Memory B cell (primary cell): ENCODE measurements at regions not wholly inside any gene's neighbourhood (a gene's known extent, or its start where the extent isn't known, plus 50 kb on each side); places are given as distances from the start of the nearest gene placed in this dataset.

ENCODE experiments used
- ATAC-seq: fragments of 150-1000 bp; cut with Tn5 transposase; 2 replicates; pipeline ENCODE4 v1.10.0; 2021; ENCODE audit warnings: low read depth, mild to moderate bottlenecking, moderate library complexity
- DNase-seq, 2 donors: peaks; one replicate each; pipeline ENCODE4 v3.0.0; 2022; ENCODE audit warnings: low spot score in 2 of 2
- H3K27ac Mint-ChIP-seq: one replicate; pipeline ENCODE4 v1.8.0; 2022; ENCODE audit warnings: mild to moderate bottlenecking, moderate library complexity, mixed read lengths
- H3K27me3 Mint-ChIP-seq: one replicate; pipeline ENCODE4 v1.8.0; 2022; ENCODE audit warnings: mixed read lengths
- H3K36me3 Mint-ChIP-seq: one replicate; pipeline ENCODE4 v1.8.0; 2022; ENCODE audit warnings: mild to moderate bottlenecking, mixed read lengths
- H3K4me1 Mint-ChIP-seq: one replicate; pipeline ENCODE4 v1.8.0; 2022; ENCODE audit warnings: mixed read lengths
- H3K4me3 Mint-ChIP-seq: one replicate; pipeline ENCODE4 v1.8.0; 2022; ENCODE audit warnings: mild to moderate bottlenecking, moderate library complexity, mixed read lengths
- H3K9me3 Mint-ChIP-seq: one replicate; pipeline ENCODE4 v1.8.0; 2022; ENCODE audit warnings: mixed read lengths

- Mint-ChIP-seq H3K9me3 (no peaks in the 10 kb centered on the region), H3K27ac (no peak overlapping the region), H3K27me3 (no peaks in the 10 kb centered on the region), H3K4me1 (no peaks in the 10 kb centered on the region), H3K4me3 (no peak overlapping the region), H3K36me3 (no peaks in the 10 kb centered on the region)
- ATAC-seq (no peak), DNase-seq (no peak)
Measured at GRCh38 chr10:24006741-24007140, 202.2 kb upstream of the KIAA1217 start.

- Mint-ChIP-seq H3K27ac (no peak overlapping the region), H3K36me3 (no peaks in the 10 kb centered on the region)
Measured at GRCh38 chr10:24007359-24007758, 201.6 kb upstream of the KIAA1217 start.

DNA sequence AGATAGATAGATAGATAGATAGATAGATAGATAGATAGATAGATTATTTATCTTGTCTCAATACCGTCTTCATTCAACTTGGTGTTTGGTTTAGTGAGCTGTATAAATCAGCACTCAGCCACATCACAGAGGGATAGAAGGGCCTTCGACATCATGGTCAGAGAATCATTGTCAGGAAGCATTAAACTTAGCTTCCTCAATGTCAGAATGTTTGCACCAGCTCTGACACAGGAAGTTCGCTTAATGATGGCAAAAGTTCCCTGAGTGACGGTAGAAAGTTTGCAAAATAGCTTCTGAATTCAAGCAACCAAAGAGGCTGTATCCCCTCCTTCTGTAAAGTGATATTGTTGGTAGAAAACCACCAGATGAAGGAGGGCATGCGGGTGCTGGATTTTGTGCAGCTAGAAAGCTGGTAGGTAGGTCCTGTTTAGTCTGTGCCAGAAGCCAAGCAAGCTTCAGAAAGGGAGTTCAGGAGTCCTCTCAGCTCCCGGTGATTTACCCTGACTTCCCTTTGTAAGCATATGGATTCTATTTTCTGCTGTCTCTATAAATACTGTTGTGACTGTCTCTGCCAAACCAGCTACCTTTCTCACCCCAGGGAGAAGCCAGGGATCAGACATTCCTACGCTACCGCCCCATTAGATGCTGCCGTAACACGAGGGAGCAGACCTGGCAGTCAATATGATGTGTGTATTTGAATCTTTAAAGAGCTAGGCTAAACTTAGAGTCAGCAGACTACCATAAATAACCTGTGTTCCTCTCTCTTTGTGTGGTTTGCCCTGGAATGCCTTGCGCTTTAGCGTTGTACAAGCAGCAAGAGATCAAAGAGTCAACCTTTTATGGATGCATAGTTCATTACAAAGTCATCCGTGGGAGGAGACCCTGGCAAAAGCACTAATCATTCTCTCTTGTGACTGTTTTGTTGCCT is 200.5 kb upstream of the KIAA1217 start:
- ATAC-seq: no peak
- Mint-ChIP-seq H3K27me3 (no peaks in the 10 kb centered on the region), H3K4me1 (no peaks in the 10 kb centered on the region), H3K27ac (no peak overlapping the region), H3K9me3 (no peaks in the 10 kb centered on the region), H3K4me3 (no peak overlapping the region), H3K36me3 (no peaks in the 10 kb centered on the region)
- DNase-seq: no peak

More at GRCh38 chr10:24007359-24007758, 201.6 kb upstream of the KIAA1217 start:
- Mint-ChIP-seq H3K4me3 (no peak overlapping the region), H3K9me3 (no peaks in the 10 kb centered on the region), H3K4me1 (no peaks in the 10 kb centered on the region), H3K27me3 (no peaks in the 10 kb centered on the region)
- DNase-seq (no peak), ATAC-seq (no peak)

DNA sequence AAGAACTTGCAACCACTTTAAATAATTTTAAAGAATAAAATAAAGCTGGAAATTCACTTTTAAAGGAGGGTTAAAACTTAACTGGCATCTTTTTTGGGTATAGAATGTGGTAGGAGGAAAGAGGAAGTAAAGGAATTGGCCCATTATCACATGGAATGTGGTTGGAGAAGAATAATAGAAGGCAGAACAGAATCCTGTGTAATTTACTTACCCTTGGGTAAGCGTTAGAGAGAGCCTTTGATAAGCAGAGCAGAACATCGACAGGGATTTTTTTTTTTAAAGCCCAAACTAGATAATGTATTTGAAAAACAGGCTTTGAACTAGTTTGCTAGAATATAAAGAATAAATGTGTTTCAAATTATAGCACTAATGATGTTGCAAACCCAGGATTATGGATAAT is 199.8 kb upstream of the KIAA1217 start:
- H3K4me1 Mint-ChIP-seq: no peaks in the 10 kb centered on the region
- peaks cover 2% of the 10 kb centered on the region for H3K27me3 Mint-ChIP-seq
- no peak overlapping the region for H3K27ac Mint-ChIP-seq
- H3K9me3 Mint-ChIP-seq: peaks cover 2% of the 10 kb centered on the region
- H3K4me3 Mint-ChIP-seq: no peak overlapping the region
- DNase-seq (no peak), ATAC-seq (no peak)
- no peaks in the 10 kb centered on the region for H3K36me3 Mint-ChIP-seq

GRCh38 chr10:24009736-24010135 is 199.2 kb upstream of the KIAA1217 start:
- ATAC-seq: no peak
- Mint-ChIP-seq H3K27me3 (peaks cover 2% of the 10 kb centered on the region), H3K27ac (no peak overlapping the region)

DNA sequence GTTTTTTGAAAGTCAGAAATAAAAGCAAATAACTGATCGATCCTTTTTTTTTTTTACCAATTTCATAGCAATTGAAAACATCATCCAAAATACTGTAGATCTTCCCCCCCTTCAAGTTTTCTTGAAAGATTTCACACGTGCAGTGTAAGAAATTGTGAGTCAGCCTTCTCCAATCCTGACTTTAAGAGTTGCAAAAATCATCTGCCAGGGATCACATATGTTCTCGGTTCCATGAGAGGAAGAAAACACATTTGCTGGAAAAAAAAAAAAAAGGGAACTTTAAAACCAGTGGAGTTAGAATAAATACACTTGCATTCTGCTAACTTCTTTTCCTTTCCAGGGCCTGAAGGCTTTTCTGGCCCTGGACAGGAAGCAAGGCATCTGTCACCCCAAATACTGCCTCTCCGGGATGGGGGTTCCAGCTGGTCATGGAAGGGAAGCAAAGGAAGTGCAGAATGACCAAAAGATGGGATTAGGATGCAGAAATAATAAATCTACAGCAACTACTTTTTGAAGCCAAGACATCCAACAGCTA is 198.4 kb upstream of the KIAA1217 start:
- peaks cover 2% of the 10 kb centered on the region for H3K27me3 Mint-ChIP-seq
- H3K36me3 Mint-ChIP-seq: no peaks in the 10 kb centered on the region
- no peaks in the 10 kb centered on the region for H3K4me1 Mint-ChIP-seq
- H3K27ac Mint-ChIP-seq: no peak overlapping the region
- DNase-seq (no peak), ATAC-seq (no peak)
- H3K4me3 Mint-ChIP-seq: no peak overlapping the region
- H3K9me3 Mint-ChIP-seq: peaks cover 2% of the 10 kb centered on the region

More at GRCh38 chr10:24009736-24010135, 199.2 kb upstream of the KIAA1217 start:
- H3K36me3 Mint-ChIP-seq: no peaks in the 10 kb centered on the region
- H3K9me3 Mint-ChIP-seq: peaks cover 2% of the 10 kb centered on the region
- DNase-seq: no peak
- no peak overlapping the region for H3K4me3 Mint-ChIP-seq
- H3K4me1 Mint-ChIP-seq: no peaks in the 10 kb centered on the region

DNA sequence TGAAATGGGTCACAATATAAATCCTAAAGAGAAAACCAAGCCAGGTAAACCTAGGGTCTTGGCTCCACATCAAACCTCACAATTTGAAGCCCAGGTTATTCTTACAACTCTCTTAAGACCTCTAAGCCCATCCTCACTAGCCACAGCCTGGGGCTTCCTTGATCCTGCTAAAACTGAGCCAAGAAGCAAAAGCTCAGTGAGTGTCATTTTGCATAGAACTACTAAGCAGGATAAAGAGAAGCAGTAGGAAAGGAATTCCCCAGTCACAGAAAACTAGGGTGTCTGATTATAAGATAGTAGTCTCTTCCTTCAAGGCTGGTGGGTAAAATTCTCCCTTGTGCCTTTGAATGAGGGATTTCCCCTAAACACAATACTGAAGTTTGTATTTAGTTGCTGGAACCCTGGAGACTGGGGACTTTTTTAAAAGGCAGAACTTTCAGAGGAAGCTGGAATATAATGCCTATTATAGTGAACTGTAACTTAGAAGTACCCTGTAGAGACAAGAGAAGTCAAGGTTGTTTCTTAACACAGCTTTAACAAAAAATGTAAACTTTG is 196.6 kb upstream of the KIAA1217 start:
- H3K4me3 Mint-ChIP-seq: no peak overlapping the region
- H3K9me3 Mint-ChIP-seq: peaks cover 2% of the 10 kb centered on the region
- no peaks in the 10 kb centered on the region for H3K4me1 Mint-ChIP-seq
- H3K36me3 Mint-ChIP-seq: no peaks in the 10 kb centered on the region
- H3K27me3 Mint-ChIP-seq: peaks cover 2% of the 10 kb centered on the region
- H3K27ac Mint-ChIP-seq: no peak overlapping the region
- no peak for ATAC-seq
- DNase-seq: no peak

GRCh38 chr10:24027107-24027506 is 181.8 kb upstream of the KIAA1217 start:
- ATAC-seq (no peak), DNase-seq (no peak)
- no peak overlapping the region for H3K27ac Mint-ChIP-seq
- H3K36me3 Mint-ChIP-seq: no peaks in the 10 kb centered on the region
- no peak overlapping the region for H3K4me3 Mint-ChIP-seq
- no peaks in the 10 kb centered on the region for H3K4me1 Mint-ChIP-seq
- H3K27me3 Mint-ChIP-seq: no peaks in the 10 kb centered on the region
- H3K9me3 Mint-ChIP-seq: peaks cover 2% of the 10 kb centered on the region

GRCh38 chr10:24034571-24034970 is 174.4 kb upstream of the KIAA1217 start:
- peaks cover 3% of the 10 kb centered on the region for H3K9me3 Mint-ChIP-seq
- no peak for ATAC-seq
- no peaks in the 10 kb centered on the region for H3K36me3 Mint-ChIP-seq
- no peak overlapping the region for H3K27ac Mint-ChIP-seq
- no peak for DNase-seq
- no peak overlapping the region for H3K4me3 Mint-ChIP-seq
- H3K27me3 Mint-ChIP-seq: peaks cover 2% of the 10 kb centered on the region
- no peaks in the 10 kb centered on the region for H3K4me1 Mint-ChIP-seq

- ATAC-seq (no peak), DNase-seq (no peak)
- H3K27me3 Mint-ChIP-seq: peaks cover 2% of the 10 kb centered on the region
- H3K4me3 Mint-ChIP-seq: no peak overlapping the region
- H3K4me1 Mint-ChIP-seq: no peaks in the 10 kb centered on the region
- H3K9me3 Mint-ChIP-seq: peaks cover 1% of the 10 kb centered on the region
- H3K27ac Mint-ChIP-seq: no peak overlapping the region
- no peaks in the 10 kb centered on the region for H3K36me3 Mint-ChIP-seq
Measured at GRCh38 chr10:24035761-24036160, 173.2 kb upstream of the KIAA1217 start.

GRCh38 chr10:24039315-24039714 is 169.6 kb upstream of the KIAA1217 start:
- Mint-ChIP-seq H3K27ac (no peak overlapping the region), H3K9me3 (peaks cover 3% of the 10 kb centered on the region), H3K27me3 (peaks cover 2% of the 10 kb centered on the region), H3K4me3 (no peak overlapping the region), H3K4me1 (no peaks in the 10 kb centered on the region), H3K36me3 (no peaks in the 10 kb centered on the region)
- ATAC-seq: no peak
- no peak for DNase-seq

GRCh38 chr10:24039897-24040296 is 169.0 kb upstream of the KIAA1217 start:
- no peak overlapping the region for H3K27ac Mint-ChIP-seq
- ATAC-seq: no peak
- no peaks in the 10 kb centered on the region for H3K36me3 Mint-ChIP-seq
- no peak overlapping the region for H3K4me3 Mint-ChIP-seq
- H3K9me3 Mint-ChIP-seq: peaks cover 2% of the 10 kb centered on the region
- no peaks in the 10 kb centered on the region for H3K4me1 Mint-ChIP-seq
- DNase-seq: no peak
- H3K27me3 Mint-ChIP-seq: no peaks in the 10 kb centered on the region

DNA sequence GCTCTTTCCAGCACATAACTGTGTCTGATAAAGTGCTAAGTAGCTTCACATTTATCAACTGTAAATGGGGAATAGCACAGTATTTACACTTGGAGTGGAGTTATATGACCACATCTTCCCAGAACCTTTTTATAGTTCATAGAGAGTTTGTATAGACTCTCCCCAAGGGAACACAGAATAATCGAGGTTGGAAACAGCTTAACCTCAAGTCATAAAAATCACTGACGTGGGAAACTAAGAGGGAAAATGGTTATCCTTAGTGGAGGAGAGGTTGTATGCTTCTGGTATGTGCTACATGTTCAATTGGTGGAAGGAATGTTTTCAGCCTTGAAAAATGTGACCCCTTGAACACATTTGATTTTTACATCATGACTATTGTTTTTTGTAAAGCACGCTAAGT is 167.9 kb upstream of the KIAA1217 start:
- no peaks in the 10 kb centered on the region for H3K27me3 Mint-ChIP-seq
- H3K9me3 Mint-ChIP-seq: peaks cover 2% of the 10 kb centered on the region
- no peak overlapping the region for H3K4me3 Mint-ChIP-seq
- H3K27ac Mint-ChIP-seq: no peak overlapping the region
- ATAC-seq (no peak), DNase-seq (no peak)
- no peaks in the 10 kb centered on the region for H3K36me3 Mint-ChIP-seq
- no peaks in the 10 kb centered on the region for H3K4me1 Mint-ChIP-seq

DNA sequence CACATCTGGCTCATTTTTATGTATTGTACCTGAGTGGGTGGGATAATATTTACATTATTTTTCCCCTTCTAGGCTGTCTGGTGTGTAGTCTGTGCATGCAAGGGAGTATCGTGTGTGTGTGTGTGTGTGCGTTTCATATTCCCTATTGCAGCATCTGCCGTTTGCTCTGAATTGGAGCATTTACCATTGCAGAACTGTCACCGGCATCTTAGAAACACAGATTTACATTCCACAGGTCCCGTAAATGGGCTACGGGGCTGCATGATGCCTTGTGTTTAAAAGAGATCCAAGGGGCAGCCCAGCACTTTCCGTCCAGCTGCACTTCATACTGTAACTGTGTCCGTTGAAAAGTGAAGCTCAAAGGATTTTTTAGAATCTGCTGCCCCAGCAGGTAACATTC is 167.1 kb upstream of the KIAA1217 start:
- DNase-seq: no peak

More for the DNA sequence above, 167.1 kb upstream of the KIAA1217 start:
- Mint-ChIP-seq H3K4me1 (no peaks in the 10 kb centered on the region), H3K27me3 (no peaks in the 10 kb centered on the region), H3K27ac (no peak overlapping the region), H3K9me3 (peaks cover 2% of the 10 kb centered on the region), H3K4me3 (no peak overlapping the region), H3K36me3 (no peaks in the 10 kb centered on the region)
- no peak for ATAC-seq
